NCI-H1930 (cell line): ENCODE measurements at regions not wholly inside any gene's neighbourhood (a gene's known extent, or its start where the extent isn't known, plus 50 kb on each side); places are given as distances from the start of the nearest gene placed in this dataset.
"Not testable (repeated sequence)": the region's sequence is repeated elsewhere in the genome, so short reads cannot be mapped to it uniquely, and the experiment has no call there.

Experiments
- DNase-seq, 2 experiments: peaks; one replicate each; lab custom pipeline; 2025; lab: John Stamatoyannopoulos, UW

DNA sequence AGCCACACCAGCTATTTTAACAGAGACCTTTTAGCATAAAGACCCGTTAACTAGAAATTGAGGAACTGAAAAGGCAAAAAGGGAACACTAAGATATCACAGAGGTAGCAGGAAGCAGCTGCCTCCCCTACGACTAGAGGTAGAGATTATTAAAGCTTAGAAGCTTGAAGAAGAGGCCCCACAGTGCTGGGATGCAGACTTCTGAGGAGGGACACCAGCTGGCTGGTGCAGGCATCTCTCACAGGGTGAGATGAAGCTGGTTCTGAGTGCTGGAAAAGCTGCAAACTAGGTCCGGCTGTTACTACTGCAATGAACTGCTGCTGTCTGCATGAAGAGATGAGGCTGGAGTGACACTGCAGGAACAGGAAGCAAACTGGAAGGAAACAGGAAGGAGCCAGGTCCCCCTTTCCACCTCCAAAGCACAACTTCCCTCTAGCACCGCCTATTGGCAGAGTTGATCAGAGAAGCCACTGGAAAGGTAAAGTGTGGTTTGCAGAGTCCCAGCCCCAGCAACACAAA, 61.2 kb upstream of the MRPS9 start:
- DNase-seq = peak in 1 of 2 experiments; percentile 2

DNA sequence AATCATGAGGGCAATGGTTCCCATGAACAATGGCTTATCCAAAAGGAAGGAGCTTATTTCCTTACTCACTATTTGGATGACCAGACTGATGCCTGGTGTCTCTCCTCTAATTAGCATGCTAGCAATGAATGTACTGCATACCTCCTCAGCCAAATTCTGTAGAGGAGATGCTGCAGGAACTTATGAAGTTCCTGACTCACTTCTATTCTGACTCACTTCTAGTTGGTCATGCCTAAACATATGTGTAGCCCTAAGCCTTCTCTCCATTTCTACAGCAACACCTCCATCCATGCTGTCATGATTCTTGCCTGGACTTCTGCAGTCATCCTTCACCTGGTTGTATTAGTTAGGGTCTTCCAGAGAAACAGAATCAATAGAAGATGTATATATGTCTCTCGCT, 59.9 kb upstream of the MRPS9 start:
- no peak for DNase-seq

- not testable (repeated sequence) for DNase-seq
Measured at GRCh38 chr2:104979786-104980185, 58.1 kb upstream of the MRPS9 start.

- no peak for DNase-seq
Measured at GRCh38 chr2:104982111-104982510, 55.8 kb upstream of the MRPS9 start.
